GM12875 (cell line): ENCODE measurements at regions not wholly inside any gene's neighbourhood (a gene's known extent, or its start where the extent isn't known, plus 50 kb on each side); places are given as distances from the start of the nearest gene placed in this dataset.

Experiments used
- H3K4me3 ChIP-seq: one replicate; pipeline ENCODE4 v1.5.1; 2011; ENCODE audit warnings: low read depth, low read length, control low read depth
- TF ChIP-seq, protein P1 (sequence below): IDR thresholded peaks from 2 replicates; pipeline ENCODE4 v1.5.1; 2011; ENCODE audit warnings: low read depth, mild to moderate bottlenecking, control low read depth, inconsistent platforms, low read length, moderate library complexity, borderline replicate concordance; ENCODE audit not compliant: insufficient read depth

DNA sequence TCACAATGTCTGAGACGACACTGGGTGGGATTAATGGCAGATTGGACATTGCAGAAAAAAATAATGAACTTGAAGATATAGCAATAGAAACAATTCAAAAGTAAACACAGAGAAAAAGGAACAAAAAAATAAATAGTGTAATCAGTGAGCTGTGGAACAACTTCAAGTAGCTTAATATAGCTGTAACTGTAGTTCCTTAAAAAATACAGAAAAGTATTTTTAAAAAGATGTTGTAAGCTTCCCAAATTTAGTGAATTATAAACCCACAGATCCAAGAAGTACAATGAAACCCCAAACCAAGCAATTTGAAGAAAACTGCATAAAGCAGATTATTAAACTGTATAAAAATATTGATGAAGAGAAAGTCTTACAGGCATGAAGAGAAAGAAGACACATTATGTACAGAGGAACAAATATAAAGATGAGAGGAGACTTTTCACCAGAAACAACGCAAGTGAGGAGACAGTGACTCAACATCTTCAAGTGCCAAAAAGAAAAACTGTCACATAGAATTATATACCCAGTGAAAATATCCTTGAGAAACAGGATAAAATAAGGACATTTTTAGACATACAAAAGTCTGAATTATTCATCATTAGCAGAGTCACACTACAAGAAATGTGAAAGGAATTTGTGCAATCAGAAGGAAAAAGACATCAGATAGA, 176.4 kb downstream of the NFKBIZ start:
- H3K4me3 ChIP-seq, result no peak overlapping the region
- TF ChIP-seq, protein P1, sequence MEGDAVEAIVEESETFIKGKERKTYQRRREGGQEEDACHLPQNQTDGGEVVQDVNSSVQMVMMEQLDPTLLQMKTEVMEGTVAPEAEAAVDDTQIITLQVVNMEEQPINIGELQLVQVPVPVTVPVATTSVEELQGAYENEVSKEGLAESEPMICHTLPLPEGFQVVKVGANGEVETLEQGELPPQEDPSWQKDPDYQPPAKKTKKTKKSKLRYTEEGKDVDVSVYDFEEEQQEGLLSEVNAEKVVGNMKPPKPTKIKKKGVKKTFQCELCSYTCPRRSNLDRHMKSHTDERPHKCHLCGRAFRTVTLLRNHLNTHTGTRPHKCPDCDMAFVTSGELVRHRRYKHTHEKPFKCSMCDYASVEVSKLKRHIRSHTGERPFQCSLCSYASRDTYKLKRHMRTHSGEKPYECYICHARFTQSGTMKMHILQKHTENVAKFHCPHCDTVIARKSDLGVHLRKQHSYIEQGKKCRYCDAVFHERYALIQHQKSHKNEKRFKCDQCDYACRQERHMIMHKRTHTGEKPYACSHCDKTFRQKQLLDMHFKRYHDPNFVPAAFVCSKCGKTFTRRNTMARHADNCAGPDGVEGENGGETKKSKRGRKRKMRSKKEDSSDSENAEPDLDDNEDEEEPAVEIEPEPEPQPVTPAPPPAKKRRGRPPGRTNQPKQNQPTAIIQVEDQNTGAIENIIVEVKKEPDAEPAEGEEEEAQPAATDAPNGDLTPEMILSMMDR, result no peak

DNA sequence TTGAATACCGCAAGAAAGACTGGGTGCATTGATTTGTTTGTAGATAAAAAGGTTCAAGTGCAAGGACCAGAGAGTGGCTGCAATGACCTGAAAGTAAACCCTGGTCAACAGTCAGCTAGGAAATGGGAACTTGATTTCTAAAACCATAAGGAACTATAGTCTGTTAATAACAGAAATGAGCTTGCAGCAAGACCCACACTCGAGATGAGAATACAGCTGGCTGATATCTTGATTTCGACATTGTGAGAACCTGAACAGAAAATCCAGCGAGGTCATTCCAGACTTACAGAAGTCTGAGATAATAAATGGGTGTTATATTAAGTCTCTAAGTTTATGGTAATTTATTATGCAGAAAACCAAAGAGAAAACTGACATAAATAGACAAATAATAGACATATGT, 177.3 kb downstream of the NFKBIZ start:
- TF ChIP-seq, protein P1, result no peak
- no peak overlapping the region for H3K4me3 ChIP-seq

DNA sequence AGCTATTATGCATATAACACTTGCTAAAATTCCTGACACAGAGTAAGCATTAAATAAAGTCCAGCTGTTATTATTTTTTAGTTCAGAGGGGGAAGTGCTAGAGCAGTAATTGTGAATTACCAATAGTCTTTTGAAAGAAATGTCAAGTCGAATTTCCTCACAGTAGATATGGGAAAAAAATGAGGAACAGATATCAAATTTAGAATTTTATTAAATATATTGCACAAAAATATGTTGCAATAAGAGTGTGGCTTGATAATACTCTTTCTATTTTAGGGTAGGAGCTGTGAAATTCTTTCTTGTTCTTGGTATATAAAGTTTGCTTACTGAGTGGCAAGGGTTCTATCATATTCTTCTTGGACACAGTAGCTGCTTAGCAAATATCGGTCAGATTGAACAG, 181.3 kb downstream of the NFKBIZ start:
- TF ChIP-seq, protein P1, result no peak

DNA sequence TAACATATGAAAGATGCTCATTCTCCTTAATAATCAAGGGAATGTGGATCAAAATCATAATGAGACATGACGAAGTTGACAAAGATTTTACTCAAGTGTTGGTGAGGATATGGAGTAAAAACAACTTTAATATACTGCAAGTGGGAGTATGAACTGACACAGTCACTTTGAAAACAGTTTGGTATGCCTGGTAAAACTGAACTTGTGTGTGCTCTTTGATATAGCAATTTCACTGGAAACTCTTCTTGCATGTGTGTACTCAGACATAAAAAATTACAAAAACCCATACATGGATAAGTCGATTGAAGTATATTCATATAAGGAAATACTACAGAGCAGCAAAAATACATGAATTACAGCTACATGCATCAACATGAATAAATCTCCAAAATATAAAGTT, 182.5 kb downstream of the NFKBIZ start:
- TF ChIP-seq, protein P1, result no peak
- no peak overlapping the region for H3K4me3 ChIP-seq

More for the DNA sequence above, 181.3 kb downstream of the NFKBIZ start:
- no peak overlapping the region for H3K4me3 ChIP-seq

DNA sequence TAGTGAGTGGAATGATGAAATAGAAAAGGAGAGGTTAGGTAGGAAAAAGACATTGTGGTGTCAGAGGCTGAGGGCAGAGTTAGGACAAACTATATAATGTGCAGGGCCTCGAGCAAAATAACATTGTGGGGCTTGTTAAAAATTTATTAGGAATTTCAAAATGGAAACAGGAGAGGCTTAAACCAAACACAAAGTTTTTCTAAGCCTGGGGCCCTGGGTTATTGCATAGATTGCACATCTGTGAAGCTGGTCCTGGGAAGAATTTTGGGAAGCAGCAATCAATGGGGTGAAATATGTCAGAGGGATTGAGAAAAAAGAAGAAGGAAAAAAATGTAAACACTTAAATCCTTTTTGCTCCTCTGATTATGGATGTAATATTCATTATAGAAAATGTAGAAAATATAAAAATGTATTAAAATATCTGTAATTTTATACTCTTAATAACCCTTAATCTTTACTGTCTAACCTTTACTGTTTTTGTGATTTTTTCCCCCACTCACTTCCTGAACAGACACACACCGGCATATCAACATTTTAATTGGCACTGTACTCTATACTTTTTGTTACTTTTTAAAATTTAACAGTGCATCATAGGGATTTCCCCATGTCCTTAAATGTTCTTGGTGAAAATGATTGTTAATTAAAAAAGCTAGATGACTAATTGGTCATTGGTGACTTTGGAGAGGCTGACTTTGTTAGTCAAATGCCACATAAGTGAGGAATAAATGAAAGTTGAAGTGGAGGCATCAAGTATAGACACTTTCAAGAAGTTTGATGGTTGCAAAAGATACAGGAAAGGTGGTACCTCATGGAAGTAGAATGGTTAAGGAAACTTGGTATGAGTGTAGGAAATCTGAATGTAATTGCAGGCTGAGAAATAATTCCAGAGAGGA, 183.4 kb downstream of the NFKBIZ start:
- TF ChIP-seq, protein P1, result no peak
- no peak overlapping the region for H3K4me3 ChIP-seq

DNA sequence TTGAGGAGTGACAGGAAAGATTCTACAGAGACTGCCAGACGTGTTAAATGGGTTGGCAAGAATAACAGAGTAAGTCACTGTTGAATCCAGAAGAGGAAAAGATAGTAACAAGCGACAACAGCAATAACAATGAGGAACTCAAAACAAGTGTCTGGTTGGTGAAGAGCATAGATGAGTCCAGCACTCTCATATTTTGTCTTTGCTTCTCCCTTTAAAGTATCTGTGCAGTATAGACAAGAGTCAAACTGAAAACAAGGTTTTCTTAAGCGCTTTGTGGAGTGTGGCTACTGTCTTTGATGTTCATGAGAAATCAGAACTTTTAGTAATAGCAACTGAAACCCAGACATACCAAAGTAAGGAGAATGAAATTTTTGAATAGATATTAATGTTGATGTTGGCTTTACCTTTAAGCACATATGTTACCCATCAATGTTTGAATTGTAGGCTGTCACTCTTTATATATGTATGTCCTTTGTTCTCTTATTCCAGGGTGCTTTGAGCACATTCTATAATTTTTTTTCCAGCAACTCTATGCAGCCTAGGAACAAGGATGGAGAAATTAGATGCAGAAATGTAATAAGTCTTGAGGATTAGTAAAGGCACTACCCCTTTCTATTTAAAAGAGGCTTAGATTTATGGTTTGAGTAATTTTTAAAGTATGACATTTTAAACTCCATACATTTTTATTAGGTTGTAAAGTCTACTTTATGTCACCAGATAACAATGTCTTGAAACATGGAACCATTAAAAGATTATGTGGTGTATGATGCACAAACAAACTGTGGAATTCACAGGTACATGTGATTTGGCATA, 185.5 kb downstream of the NFKBIZ start:
- TF ChIP-seq, protein P1, result no peak

More for the DNA sequence above, 185.5 kb downstream of the NFKBIZ start:
- H3K4me3 ChIP-seq, result no peak overlapping the region
